ENCODE measurements at regions not wholly inside any gene's neighbourhood (a gene's known extent, or its start where the extent isn't known, plus 50 kb on each side); places are given as distances from the start of the nearest gene placed in this dataset.

- TF ChIP-seq CTCF (conservative IDR thresholded peaks at IDR 0.05 in 1 of 2, IDR thresholded peaks at IDR 0.05 in 1 of 2; ENCODE audit: low read depth in 1 of 2, low read length in 2 of 2), result no peak
- no peak for TF ChIP-seq EZH2 (IDR thresholded peaks at IDR 0.05; ENCODE audit: low read length, missing control alignments)
These were observed 440.6 kb upstream of the CCDC196 start for GRCh38 chr14:66045572-66046021.

Data from fibroblast of lung (primary cell).